LNCAP (cell line): ENCODE measurements at regions not wholly inside any gene's neighbourhood (a gene's known extent, or its start where the extent isn't known, plus 50 kb on each side); places are given as distances from the start of the nearest gene placed in this dataset.

Experiments used
- CTCF ChIP-seq: fragments of 450-650 bp; IDR thresholded peaks from 2 replicates; pipeline ENCODE4 v1.5.1; 2017; ENCODE audit warnings: mild to moderate bottlenecking

GRCh38 chr2:105186967-105187498 is 54.5 kb upstream of the GPR45 start:
- no peak for TF ChIP-seq CTCF

GRCh38 chr2:105187531-105187930 is 54.0 kb upstream of the GPR45 start:
- TF ChIP-seq CTCF, result no peak

GRCh38 chr2:105188343-105188742 is 53.2 kb upstream of the GPR45 start:
- TF ChIP-seq CTCF, result no peak
